ENCODE measurements at regions not wholly inside any gene's neighbourhood (a gene's known extent, or its start where the extent isn't known, plus 50 kb on each side); places are given as distances from the start of the nearest gene placed in this dataset.

- Histone ChIP-seq H3K36me3 (no peaks in the 10 kb centered on the region), H3K9me3 (ENCODE audit: low read depth) (no peaks in the 10 kb centered on the region), H3K79me2 (ENCODE audit: low read depth) (no peaks in the 10 kb centered on the region), H3F3A (ENCODE audit: low read depth) (no peaks in the 10 kb centered on the region), H3K4me2 (no peak overlapping the region), H3K9ac (no peak overlapping the region), H2AFZ (replicated peaks) (no peak overlapping the region), H3K4me1 (no peaks in the 10 kb centered on the region), H3K27me3 (no peaks in the 10 kb centered on the region), H3K4me3 (no peak overlapping the region), H3K27ac (no peak overlapping the region), H4K20me1 (ENCODE audit: low read depth) (no peaks in the 10 kb centered on the region)
- Mint-ChIP-seq H3K27me3 (ENCODE audit: insufficient read depth, low read depth) (no peaks in the 10 kb centered on the region), H3K9me3 (peaks cover 8% of the 10 kb centered on the region), H3K27ac (no peak overlapping the region), H3K36me3 (no peaks in the 10 kb centered on the region), H3K4me1 (no peaks in the 10 kb centered on the region), H3K4me3 (no peak overlapping the region)
- TF ChIP-seq EZH2phosphoT487 (IDR thresholded peaks at IDR 0.05), result no peak
- TF ChIP-seq CTCF (IDR thresholded peaks at IDR 0.05), result no peak
- no peak for TF ChIP-seq EZH2 (IDR thresholded peaks at IDR 0.05)
- DNase-seq (ENCODE audit: low spot score), result no peak
These were observed 306.1 kb downstream of the PCDH18 start for GRCh38 chr4:137226221-137226620.

DNA sequence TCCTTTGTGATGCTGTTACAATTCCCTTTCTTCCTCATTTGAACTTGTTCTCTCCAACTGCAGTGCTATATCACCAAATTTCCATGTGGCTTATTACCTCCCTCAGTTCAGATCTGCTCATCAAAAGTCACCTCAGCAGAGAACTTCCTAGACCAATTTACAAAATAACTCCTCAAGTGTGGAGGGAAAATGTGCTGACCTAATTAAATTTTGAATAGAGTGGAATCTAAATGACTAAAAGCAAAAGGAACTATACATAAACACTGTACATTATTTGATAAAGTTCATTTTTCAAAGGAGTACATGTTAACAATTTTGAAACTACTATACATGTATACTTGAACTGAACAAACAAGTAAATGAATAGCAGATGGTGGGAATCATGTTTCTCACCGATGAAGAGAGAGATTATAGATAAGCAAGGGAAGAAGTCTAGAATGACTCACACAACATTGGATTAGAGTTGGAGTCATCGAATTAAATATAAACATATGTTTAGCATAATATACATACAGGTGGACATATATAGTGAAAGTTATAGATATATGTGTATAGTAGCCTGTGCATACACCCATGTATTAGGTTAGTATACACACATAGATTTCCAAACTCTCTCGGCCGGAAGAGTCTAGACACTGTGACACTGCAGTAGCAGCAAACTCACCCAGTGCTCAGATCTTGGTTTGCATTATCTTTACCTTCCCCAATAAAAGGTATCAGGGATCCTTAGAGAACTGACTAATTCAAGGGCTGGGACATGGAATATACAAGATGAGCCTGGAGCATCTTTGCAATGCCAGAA is 318.7 kb downstream of the PCDH18 start:
- TF ChIP-seq EZH2phosphoT487 (IDR thresholded peaks at IDR 0.05) (no peak), EZH2 (IDR thresholded peaks at IDR 0.05) (no peak), CTCF (IDR thresholded peaks at IDR 0.05) (no peak)
- no peak overlapping the region for H2AFZ ChIP-seq (replicated peaks)
- H4K20me1 ChIP-seq (ENCODE audit: low read depth), result no peaks in the 10 kb centered on the region
- Mint-ChIP-seq H3K27me3 (ENCODE audit: insufficient read depth, low read depth) (no peaks in the 10 kb centered on the region), H3K4me1 (peaks cover 6% of the 10 kb centered on the region), H3K4me3 (no peak overlapping the region), H3K9me3 (no peaks in the 10 kb centered on the region), H3K27ac (no peak overlapping the region), H3K36me3 (no peaks in the 10 kb centered on the region)
- no peak overlapping the region for H3K4me3 ChIP-seq
- no peaks in the 10 kb centered on the region for H3K79me2 ChIP-seq (ENCODE audit: low read depth)
- H3F3A ChIP-seq (ENCODE audit: low read depth), result no peaks in the 10 kb centered on the region
- no peak overlapping the region for H3K27ac ChIP-seq
- H3K4me1 ChIP-seq, result peaks cover 10% of the 10 kb centered on the region
- no peak for DNase-seq (ENCODE audit: low spot score)
- no peaks in the 10 kb centered on the region for H3K36me3 ChIP-seq
- H3K9ac ChIP-seq, result no peak overlapping the region
- no peaks in the 10 kb centered on the region for H3K9me3 ChIP-seq (ENCODE audit: low read depth)
- no peaks in the 10 kb centered on the region for H3K27me3 ChIP-seq
- H3K4me2 ChIP-seq, result no peak overlapping the region

DNA sequence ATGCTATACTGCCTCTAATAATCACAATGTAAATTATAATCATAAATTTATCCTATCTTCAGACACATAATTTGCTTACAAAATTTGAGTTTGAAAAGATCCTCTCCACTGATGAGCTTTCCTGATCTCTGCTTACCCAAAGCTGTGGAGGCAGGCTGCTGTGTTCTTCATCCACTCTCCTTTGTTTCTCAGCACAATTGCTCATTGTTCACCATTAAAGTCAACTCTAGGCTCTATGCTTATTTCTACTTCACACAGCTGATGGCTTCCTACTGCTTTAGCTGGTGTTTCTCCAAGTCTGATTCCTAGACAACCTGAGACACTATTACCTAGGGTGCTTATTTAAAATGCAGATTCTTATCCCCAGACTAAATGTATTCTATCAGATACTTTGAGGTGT is 319.7 kb downstream of the PCDH18 start:
- Histone ChIP-seq H3K4me2 (peak overlapping the region; percentile 48), H4K20me1 (ENCODE audit: low read depth) (no peaks in the 10 kb centered on the region), H3K4me3 (no peak overlapping the region), H3K27ac (no peak overlapping the region), H3K79me2 (ENCODE audit: low read depth) (no peaks in the 10 kb centered on the region), H3K27me3 (no peaks in the 10 kb centered on the region), H3K9ac (no peak overlapping the region), H3K36me3 (no peaks in the 10 kb centered on the region), H2AFZ (replicated peaks) (no peak overlapping the region), H3K9me3 (ENCODE audit: low read depth) (no peaks in the 10 kb centered on the region), H3F3A (ENCODE audit: low read depth) (no peaks in the 10 kb centered on the region), H3K4me1 (peaks cover 10% of the 10 kb centered on the region)
- H3K9me3 Mint-ChIP-seq, result no peaks in the 10 kb centered on the region
- peaks cover 6% of the 10 kb centered on the region for H3K4me1 Mint-ChIP-seq
- H3K4me3 Mint-ChIP-seq, result no peak overlapping the region
- peak; percentile 59 for DNase-seq (ENCODE audit: low spot score)
- no peak for TF ChIP-seq CTCF (IDR thresholded peaks at IDR 0.05)
- no peak for TF ChIP-seq EZH2 (IDR thresholded peaks at IDR 0.05)
- H3K27ac Mint-ChIP-seq, result no peak overlapping the region
- no peaks in the 10 kb centered on the region for H3K27me3 Mint-ChIP-seq (ENCODE audit: insufficient read depth, low read depth)
- H3K36me3 Mint-ChIP-seq, result no peaks in the 10 kb centered on the region
